ENCODE measurements at regions not wholly inside any gene's neighbourhood (a gene's known extent, or its start where the extent isn't known, plus 50 kb on each side); places are given as distances from the start of the nearest gene placed in this dataset.

DNA sequence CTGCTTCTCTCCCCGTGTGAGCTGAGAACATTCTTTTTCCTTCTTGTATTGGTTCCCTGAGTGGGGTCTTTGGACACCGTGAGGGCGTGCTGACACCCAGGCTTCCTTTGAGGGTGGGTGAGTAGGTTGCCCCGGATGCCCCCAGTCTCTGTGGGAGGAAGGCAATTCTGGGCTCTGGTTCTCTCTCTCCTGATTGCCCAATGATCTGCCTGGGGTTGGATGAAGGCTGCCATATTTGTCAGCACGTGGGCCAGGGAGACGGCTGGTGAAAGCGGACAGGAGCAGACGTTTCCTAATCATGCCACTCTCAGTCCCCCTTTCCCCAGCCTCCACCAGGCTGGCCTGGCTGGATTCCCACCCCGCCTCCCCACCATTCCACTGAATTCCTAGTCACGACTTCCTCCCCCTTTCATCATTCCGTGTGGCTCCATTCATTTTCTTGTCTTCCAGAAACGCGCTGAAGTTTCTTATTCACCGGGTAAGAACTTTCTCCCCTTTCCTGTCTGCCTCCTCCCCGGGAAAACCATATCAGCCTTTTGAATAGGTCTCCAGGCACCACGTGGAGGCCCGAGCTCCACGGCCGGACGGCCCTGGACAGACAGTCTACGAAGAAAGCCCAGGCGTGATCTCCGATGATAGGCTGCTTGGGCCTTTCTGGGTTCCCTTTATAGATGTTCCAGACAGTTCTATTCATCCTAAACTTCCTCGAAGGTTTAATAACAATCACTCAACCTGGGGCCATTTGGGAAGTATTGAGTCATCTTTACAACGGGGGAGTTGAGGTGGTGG is 98.7 kb upstream of the NPTX2 start:
- no peaks in the 10 kb centered on the region for H3K9me2 ChIP-seq (replicated peaks; ENCODE audit: low read depth, low read length)
- H3K9me3 ChIP-seq (ENCODE audit: insufficient read depth, low read depth, low read length): 0 out of 2 replicates have a peak, but pooled peaks cover under 1% of the 10 kb centered on the region
- no peaks in the 10 kb centered on the region for H3K79me2 ChIP-seq (ENCODE audit: insufficient read depth, low read length)
- H3K36me3 ChIP-seq (ENCODE audit: insufficient read depth, low read length): no peaks in the 10 kb centered on the region
- TF ChIP-seq, protein P1, sequence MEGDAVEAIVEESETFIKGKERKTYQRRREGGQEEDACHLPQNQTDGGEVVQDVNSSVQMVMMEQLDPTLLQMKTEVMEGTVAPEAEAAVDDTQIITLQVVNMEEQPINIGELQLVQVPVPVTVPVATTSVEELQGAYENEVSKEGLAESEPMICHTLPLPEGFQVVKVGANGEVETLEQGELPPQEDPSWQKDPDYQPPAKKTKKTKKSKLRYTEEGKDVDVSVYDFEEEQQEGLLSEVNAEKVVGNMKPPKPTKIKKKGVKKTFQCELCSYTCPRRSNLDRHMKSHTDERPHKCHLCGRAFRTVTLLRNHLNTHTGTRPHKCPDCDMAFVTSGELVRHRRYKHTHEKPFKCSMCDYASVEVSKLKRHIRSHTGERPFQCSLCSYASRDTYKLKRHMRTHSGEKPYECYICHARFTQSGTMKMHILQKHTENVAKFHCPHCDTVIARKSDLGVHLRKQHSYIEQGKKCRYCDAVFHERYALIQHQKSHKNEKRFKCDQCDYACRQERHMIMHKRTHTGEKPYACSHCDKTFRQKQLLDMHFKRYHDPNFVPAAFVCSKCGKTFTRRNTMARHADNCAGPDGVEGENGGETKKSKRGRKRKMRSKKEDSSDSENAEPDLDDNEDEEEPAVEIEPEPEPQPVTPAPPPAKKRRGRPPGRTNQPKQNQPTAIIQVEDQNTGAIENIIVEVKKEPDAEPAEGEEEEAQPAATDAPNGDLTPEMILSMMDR (conservative IDR thresholded peaks at IDR 0.05; ENCODE audit: low read length): no peak
- no peak for TF ChIP-seq EZH2phosphoT487 (IDR thresholded peaks at IDR 0.05; ENCODE audit: borderline replicate concordance)
- no peaks in the 10 kb centered on the region for H3K4me1 ChIP-seq (ENCODE audit: insufficient read depth, low read length, poor library complexity, severe bottlenecking)
- no peaks in the 10 kb centered on the region for H3F3A ChIP-seq (ENCODE audit: low read depth)
- H3K4me3 ChIP-seq (ENCODE audit: low read length, poor library complexity, severe bottlenecking): no peak overlapping the region
- no peaks in the 10 kb centered on the region for H3K27me3 ChIP-seq (ENCODE audit: insufficient read depth, low read length, poor library complexity, severe bottlenecking)
- H2AFZ ChIP-seq (ENCODE audit: low read length): no peak overlapping the region
- no peak overlapping the region for H3K4me2 ChIP-seq (ENCODE audit: low read depth, low read length, poor library complexity, severe bottlenecking)
- H3K9ac ChIP-seq (ENCODE audit: low read depth, low read length, poor library complexity, severe bottlenecking): no peak overlapping the region
- no peaks in the 10 kb centered on the region for H4K20me1 ChIP-seq (ENCODE audit: insufficient read depth, low read length, poor library complexity, severe bottlenecking)

- Histone ChIP-seq H3F3A (ENCODE audit: low read depth) (no peaks in the 10 kb centered on the region), H4K20me1 (ENCODE audit: insufficient read depth, low read length, poor library complexity, severe bottlenecking) (no peaks in the 10 kb centered on the region), H3K9ac (ENCODE audit: low read depth, low read length, poor library complexity, severe bottlenecking) (no peak overlapping the region), H3K79me2 (ENCODE audit: insufficient read depth, low read length) (no peaks in the 10 kb centered on the region), H3K4me1 (ENCODE audit: insufficient read depth, low read length, poor library complexity, severe bottlenecking) (no peaks in the 10 kb centered on the region), H3K9me2 (replicated peaks; ENCODE audit: low read depth, low read length) (no peaks in the 10 kb centered on the region), H3K27me3 (ENCODE audit: insufficient read depth, low read length, poor library complexity, severe bottlenecking) (no peaks in the 10 kb centered on the region), H3K4me3 (ENCODE audit: low read length, poor library complexity, severe bottlenecking) (no peak overlapping the region), H2AFZ (ENCODE audit: low read length) (no peak overlapping the region), H3K36me3 (ENCODE audit: insufficient read depth, low read length) (no peaks in the 10 kb centered on the region), H3K9me3 (ENCODE audit: insufficient read depth, low read depth, low read length) (no peaks in the 10 kb centered on the region), H3K4me2 (ENCODE audit: low read depth, low read length, poor library complexity, severe bottlenecking) (no peak overlapping the region)
- TF ChIP-seq EZH2phosphoT487 (IDR thresholded peaks at IDR 0.05; ENCODE audit: borderline replicate concordance): no peak
- TF ChIP-seq, protein P1 (conservative IDR thresholded peaks at IDR 0.05; ENCODE audit: low read length): no peak
Observed at GRCh38 chr7:98515201-98515600, 101.9 kb upstream of the NPTX2 start.

DNA sequence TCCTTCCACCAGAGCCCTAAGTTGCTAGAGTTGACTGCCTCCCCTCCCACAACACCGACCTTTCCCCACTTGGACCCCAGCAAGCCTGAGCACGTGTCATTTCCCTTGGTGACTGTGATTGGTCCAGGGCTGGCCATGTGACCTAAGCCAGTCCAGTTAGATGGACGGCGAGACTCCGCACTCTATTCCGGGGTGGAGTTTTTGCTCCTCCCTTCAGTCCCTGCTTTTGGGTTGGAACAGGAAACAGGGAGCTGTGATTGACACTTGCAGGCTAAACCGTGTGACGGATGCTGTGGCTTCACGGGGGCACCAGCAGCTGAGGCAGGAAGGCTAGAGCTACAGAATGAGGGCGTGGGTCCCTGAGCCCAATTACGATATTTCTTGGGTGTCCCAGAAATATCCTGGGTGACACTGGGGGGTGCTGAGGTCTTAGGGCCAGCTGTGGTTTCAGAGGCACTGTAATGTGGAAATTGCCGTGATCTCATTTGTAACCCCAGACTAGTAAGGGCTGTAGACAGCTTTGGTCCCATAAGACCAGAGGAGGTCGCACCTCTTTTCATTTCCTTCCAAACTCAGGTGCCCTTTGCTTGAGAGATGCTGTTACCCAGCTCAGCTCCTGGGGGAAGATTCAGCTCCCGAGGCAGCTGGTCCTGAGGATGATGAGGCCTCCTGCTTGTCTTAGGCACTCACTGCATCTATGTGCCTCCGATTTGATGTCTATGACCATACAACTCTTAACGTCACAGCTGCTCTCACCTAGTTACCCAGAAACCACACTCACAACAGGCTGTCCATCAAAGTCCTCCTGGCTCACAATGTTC is 102.7 kb upstream of the NPTX2 start:
- H3K4me1 ChIP-seq (ENCODE audit: insufficient read depth, low read length, poor library complexity, severe bottlenecking): no peaks in the 10 kb centered on the region
- H3K9me3 ChIP-seq (ENCODE audit: insufficient read depth, low read depth, low read length): no peaks in the 10 kb centered on the region
- H3K9ac ChIP-seq (ENCODE audit: low read depth, low read length, poor library complexity, severe bottlenecking): no peak overlapping the region
- no peaks in the 10 kb centered on the region for H4K20me1 ChIP-seq (ENCODE audit: insufficient read depth, low read length, poor library complexity, severe bottlenecking)
- H3K27me3 ChIP-seq (ENCODE audit: insufficient read depth, low read length, poor library complexity, severe bottlenecking): no peaks in the 10 kb centered on the region
- H3K79me2 ChIP-seq (ENCODE audit: insufficient read depth, low read length): no peaks in the 10 kb centered on the region
- no peaks in the 10 kb centered on the region for H3K9me2 ChIP-seq (replicated peaks; ENCODE audit: low read depth, low read length)
- H3K4me3 ChIP-seq (ENCODE audit: low read length, poor library complexity, severe bottlenecking): peak overlapping the region; percentile 20
- H3F3A ChIP-seq (ENCODE audit: low read depth): no peaks in the 10 kb centered on the region
- TF ChIP-seq EZH2phosphoT487 (IDR thresholded peaks at IDR 0.05; ENCODE audit: borderline replicate concordance): no peak
- TF ChIP-seq, protein P1 (conservative IDR thresholded peaks at IDR 0.05; ENCODE audit: low read length): 0 out of 2 replicates have a peak, but pooled peaks have one; percentile 23
- peak overlapping the region; percentile 8 for H3K4me2 ChIP-seq (ENCODE audit: low read depth, low read length, poor library complexity, severe bottlenecking)
- no peaks in the 10 kb centered on the region for H3K36me3 ChIP-seq (ENCODE audit: insufficient read depth, low read length)
- H2AFZ ChIP-seq (ENCODE audit: low read length): peak overlapping the region; percentile 33; the same call in 1 of the 2 replicates

Measured in Loucy (cell line).